Activated naive CD8-positive, alpha-beta T cell treated with anti-CD3 and anti-CD28 coated beads, Interleukin-2, amount 50 U/mL, for 24 hours (primary cell): ENCODE measurements at regions not wholly inside any gene's neighbourhood (a gene's known extent, or its start where the extent isn't known, plus 50 kb on each side); places are given as distances from the start of the nearest gene placed in this dataset.
"Not testable (repeated sequence)": the region's sequence is repeated elsewhere in the genome, so short reads cannot be mapped to it uniquely, and the experiment has no call there.

Source experiments
- ATAC-seq: fragments of 150-1000 bp; cut with Tn5 transposase; one replicate; pipeline ENCODE4 v1.10.0; 2021
- DNase-seq: peaks from one replicate; pipeline ENCODE4 v3.0.0; 2021
- H3K27ac Mint-ChIP-seq: one replicate; pipeline ENCODE4 v1.8.0; 2021; ENCODE audit warnings: mild to moderate bottlenecking, mixed read lengths
- H3K27me3 Mint-ChIP-seq: one replicate; pipeline ENCODE4 v1.8.0; 2021; ENCODE audit warnings: mixed read lengths
- H3K36me3 Mint-ChIP-seq: one replicate; pipeline ENCODE4 v1.8.0; 2021; ENCODE audit warnings: low read depth, mixed read lengths
- H3K4me1 Mint-ChIP-seq: one replicate; pipeline ENCODE4 v1.8.0; 2021; ENCODE audit warnings: mixed read lengths
- H3K4me3 Mint-ChIP-seq: one replicate; pipeline ENCODE4 v1.8.0; 2021; ENCODE audit warnings: mild to moderate bottlenecking, moderate library complexity, mixed read lengths
- H3K9me3 Mint-ChIP-seq: one replicate; pipeline ENCODE4 v1.8.0; 2021; ENCODE audit warnings: mixed read lengths

DNA sequence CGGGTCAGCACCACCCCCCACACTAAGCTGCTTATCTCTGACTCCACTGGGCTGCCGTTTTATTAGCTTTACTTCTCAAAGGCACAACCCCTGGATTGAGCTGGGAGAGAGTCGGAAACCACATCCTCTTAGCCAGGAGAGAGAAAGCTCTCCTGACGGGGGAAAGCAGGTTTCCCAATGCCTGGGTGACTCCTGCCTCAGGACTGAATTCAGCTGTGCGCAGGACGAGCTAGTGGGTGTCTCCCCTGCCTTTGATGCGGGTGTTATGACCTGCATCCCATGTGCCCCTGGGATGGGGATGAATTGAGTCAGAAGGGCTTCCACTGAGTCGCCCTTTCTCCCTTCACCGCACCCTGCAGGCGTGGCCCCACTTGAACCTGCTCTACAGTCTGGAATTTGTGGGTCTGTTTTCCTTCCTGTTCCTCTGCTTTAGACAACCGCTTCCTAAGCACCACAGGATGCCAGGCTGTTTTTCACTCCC lies 819.2 kb upstream of the EEF2KMT start:
- Mint-ChIP-seq H3K4me1 (no peaks in the 10 kb centered on the region), H3K36me3 (no peaks in the 10 kb centered on the region), H3K9me3 (peaks cover 13% of the 10 kb centered on the region), H3K27ac (no peak overlapping the region), H3K27me3 (no peaks in the 10 kb centered on the region), H3K4me3 (no peak overlapping the region)
- ATAC-seq (no peak), DNase-seq (no peak)

DNA sequence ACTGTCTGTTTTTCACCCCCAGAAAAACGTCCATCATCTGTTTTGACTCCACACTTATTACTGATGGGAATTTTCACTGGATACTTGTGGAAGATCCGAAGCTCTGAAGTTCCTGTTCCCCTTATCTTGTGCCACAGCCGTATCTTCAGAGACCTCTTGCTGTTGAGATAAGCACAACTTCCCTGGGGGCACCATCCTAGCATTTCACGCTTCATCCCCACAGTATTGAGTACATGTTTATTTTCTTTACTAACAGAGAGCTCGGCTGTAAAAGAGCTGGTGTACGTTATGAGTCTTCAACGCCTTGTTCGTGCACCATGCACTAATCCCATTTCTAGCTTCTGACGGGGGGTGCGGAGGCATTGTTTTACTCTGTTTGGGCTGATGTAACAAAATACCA lies 813.6 kb upstream of the EEF2KMT start:
- ATAC-seq, result no peak
- peaks cover 9% of the 10 kb centered on the region for H3K9me3 Mint-ChIP-seq
- H3K27ac Mint-ChIP-seq, result no peak overlapping the region
- H3K4me3 Mint-ChIP-seq, result no peak overlapping the region
- DNase-seq, result no peak
- no peaks in the 10 kb centered on the region for H3K36me3 Mint-ChIP-seq
- no peaks in the 10 kb centered on the region for H3K4me1 Mint-ChIP-seq
- H3K27me3 Mint-ChIP-seq, result no peaks in the 10 kb centered on the region

DNA sequence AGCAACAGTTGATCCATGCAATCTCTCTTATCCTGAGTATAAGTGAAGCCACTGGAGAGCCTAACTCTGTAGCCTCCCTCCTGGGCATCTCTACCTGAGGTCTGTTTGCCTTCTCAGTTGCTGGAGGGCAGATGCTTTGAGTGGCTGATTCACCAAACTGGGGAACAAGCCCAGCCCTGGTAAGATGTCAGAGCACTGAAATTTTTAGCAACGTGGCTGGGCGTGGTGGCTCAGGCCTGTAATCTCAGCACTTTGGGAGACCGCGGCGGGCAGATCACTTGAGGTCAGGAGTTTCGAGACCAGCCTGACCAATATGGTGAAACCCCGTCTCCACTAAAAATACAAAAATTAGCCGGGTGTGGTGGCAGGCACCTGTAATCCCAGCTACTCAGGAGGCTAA lies 812.0 kb upstream of the EEF2KMT start:
- ATAC-seq, H3K27me3 Mint-ChIP-seq, H3K4me1 Mint-ChIP-seq, H3K9me3 Mint-ChIP-seq, H3K4me3 Mint-ChIP-seq, H3K36me3 Mint-ChIP-seq, H3K27ac Mint-ChIP-seq, DNase-seq: not testable (repeated sequence)

DNA sequence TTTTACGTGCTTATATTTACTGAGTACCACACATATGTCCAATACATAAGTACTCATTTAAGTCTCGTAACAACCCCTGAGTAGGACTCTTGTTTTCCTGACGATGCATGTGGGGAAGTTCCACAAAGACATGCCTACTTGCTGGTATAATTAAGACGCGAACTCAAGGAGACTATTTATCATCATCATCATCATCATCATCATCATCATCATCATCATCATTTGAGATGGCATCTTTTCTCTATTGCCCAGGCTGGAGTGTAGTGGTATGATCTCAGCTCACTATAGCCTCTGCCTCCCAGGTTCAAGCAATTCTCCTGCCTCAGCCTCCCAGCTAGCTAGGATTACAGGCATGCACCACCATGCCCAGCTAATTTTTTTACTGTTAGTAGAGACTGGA lies 809.9 kb upstream of the EEF2KMT start:
- H3K27me3 Mint-ChIP-seq, result no peaks in the 10 kb centered on the region
- no peak overlapping the region for H3K27ac Mint-ChIP-seq
- peaks cover 4% of the 10 kb centered on the region for H3K9me3 Mint-ChIP-seq
- DNase-seq (no peak), ATAC-seq (no peak)
- H3K36me3 Mint-ChIP-seq, result no peaks in the 10 kb centered on the region
- no peak overlapping the region for H3K4me3 Mint-ChIP-seq
- no peaks in the 10 kb centered on the region for H3K4me1 Mint-ChIP-seq

DNA sequence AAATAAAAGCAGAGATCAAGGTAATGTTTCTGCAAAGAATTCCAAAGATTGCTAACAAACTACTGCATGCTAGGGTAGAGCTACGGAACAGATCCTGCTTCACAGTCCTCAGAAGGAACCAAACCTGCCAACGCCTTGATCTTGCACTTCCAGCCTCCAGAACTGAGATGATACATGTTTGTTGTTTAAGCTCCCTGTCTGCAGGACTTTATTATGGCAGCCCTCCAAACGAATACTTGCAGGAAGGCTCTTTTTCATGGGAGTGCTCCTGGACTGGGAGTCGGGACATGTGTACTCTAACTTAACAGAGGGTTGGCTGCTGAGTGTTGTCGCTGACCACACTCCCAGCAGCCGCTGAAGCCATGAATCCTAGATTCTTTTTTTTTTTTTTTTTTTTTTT lies 808.8 kb upstream of the EEF2KMT start:
- H3K27ac Mint-ChIP-seq, result no peak overlapping the region
- ATAC-seq (no peak), DNase-seq (no peak)
- no peaks in the 10 kb centered on the region for H3K36me3 Mint-ChIP-seq
- H3K9me3 Mint-ChIP-seq, result peaks cover 8% of the 10 kb centered on the region
- no peak overlapping the region for H3K4me3 Mint-ChIP-seq
- no peaks in the 10 kb centered on the region for H3K4me1 Mint-ChIP-seq
- H3K27me3 Mint-ChIP-seq, result no peaks in the 10 kb centered on the region

DNA sequence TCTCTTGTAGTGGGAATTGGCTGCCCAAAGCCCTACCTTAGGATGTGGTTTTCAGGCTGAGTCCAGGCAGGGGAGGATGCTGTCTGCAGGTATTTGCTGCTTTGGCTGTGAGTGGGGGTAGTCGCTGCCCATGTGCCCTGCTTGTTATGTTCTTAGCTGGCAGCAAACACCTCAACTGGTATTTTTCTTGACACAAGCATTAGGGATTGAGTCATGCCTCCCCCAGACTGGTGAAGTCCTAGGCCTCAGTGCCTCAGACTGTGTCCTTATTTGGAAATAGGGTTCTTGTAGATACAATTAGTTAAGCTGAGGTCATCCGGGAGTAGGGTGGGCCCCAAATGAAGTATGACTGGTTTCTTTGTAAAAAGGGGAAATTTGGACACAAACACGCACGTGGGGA lies 808.3 kb upstream of the EEF2KMT start:
- H3K4me1 Mint-ChIP-seq, result no peaks in the 10 kb centered on the region
- H3K4me3 Mint-ChIP-seq, result no peak overlapping the region
- H3K9me3 Mint-ChIP-seq, result peaks cover 8% of the 10 kb centered on the region
- DNase-seq (no peak), ATAC-seq (no peak)
- no peaks in the 10 kb centered on the region for H3K27me3 Mint-ChIP-seq
- no peaks in the 10 kb centered on the region for H3K36me3 Mint-ChIP-seq
- no peak overlapping the region for H3K27ac Mint-ChIP-seq

DNA sequence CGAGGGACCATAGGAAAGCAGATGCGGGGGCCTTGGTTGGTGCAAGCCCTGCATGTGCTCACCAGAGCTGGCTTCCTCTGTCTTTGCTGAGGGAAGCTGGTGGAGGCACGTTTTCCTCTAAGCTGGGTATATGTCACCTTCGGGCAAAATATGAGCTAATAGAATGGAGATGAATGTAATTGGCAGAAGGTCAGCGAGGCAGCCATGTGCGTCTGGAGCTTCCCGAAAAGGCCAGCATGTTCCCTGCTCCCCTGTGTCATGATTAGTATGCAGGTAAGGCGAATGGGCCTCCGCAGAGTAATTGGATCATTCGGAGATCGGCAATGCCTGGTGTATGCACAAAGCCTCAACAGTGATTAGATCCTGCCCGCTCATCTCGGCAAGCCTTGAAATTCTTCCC lies 806.2 kb upstream of the EEF2KMT start:
- H3K27me3 Mint-ChIP-seq, result no peaks in the 10 kb centered on the region
- no peak for ATAC-seq
- H3K9me3 Mint-ChIP-seq, result peaks cover 14% of the 10 kb centered on the region
- H3K4me3 Mint-ChIP-seq, result no peak overlapping the region
- no peak for DNase-seq
- no peak overlapping the region for H3K27ac Mint-ChIP-seq
- H3K36me3 Mint-ChIP-seq, result no peaks in the 10 kb centered on the region
- no peaks in the 10 kb centered on the region for H3K4me1 Mint-ChIP-seq

DNA sequence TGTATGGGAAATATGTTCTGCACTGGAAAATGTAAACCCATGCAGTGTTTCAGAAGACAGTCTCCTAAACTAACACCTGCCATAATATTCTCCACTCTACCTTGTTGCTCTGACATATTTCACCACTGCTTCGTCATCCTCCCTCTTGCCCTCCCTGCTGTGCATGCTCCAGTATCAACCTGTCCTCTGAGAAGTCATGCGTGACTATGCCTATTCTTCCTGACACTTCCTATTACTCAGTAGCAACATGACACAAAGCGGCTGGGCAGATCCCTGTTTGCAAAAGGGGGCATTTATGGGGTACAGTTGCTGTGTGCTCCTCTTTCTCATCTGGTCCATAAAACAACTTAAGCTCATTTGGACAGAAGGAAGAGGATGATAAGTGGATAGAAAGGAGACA lies 805.6 kb upstream of the EEF2KMT start:
- no peaks in the 10 kb centered on the region for H3K36me3 Mint-ChIP-seq
- H3K27ac Mint-ChIP-seq, result no peak overlapping the region
- H3K27me3 Mint-ChIP-seq, result no peaks in the 10 kb centered on the region
- no peak overlapping the region for H3K4me3 Mint-ChIP-seq
- H3K9me3 Mint-ChIP-seq, result peaks cover 17% of the 10 kb centered on the region
- H3K4me1 Mint-ChIP-seq, result no peaks in the 10 kb centered on the region
- no peak for ATAC-seq
- no peak for DNase-seq

DNA sequence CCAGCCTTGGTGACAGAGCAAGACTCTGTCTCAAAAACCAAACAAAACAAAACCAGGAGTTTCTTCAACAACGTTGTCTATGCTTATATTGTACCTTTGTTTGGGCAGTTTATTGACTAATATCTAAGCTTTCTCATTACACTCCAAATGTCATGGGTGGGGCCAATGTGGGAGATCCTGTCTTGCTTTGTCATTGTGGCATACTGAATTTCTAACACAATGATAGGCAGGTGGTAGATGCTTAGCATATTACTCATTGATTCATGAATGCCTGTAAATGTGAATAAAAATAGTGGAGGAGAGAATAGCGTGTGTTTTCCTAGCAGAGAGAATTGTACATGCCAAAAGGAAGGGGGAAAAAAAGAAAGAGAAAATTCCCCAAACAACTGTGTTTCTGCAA lies 802.5 kb upstream of the EEF2KMT start:
- H3K27ac Mint-ChIP-seq, result no peak overlapping the region
- H3K4me1 Mint-ChIP-seq, result no peaks in the 10 kb centered on the region
- no peaks in the 10 kb centered on the region for H3K36me3 Mint-ChIP-seq
- DNase-seq (no peak), ATAC-seq (no peak)
- H3K9me3 Mint-ChIP-seq, result peaks cover 17% of the 10 kb centered on the region
- no peak overlapping the region for H3K4me3 Mint-ChIP-seq
- H3K27me3 Mint-ChIP-seq, result no peaks in the 10 kb centered on the region

DNA sequence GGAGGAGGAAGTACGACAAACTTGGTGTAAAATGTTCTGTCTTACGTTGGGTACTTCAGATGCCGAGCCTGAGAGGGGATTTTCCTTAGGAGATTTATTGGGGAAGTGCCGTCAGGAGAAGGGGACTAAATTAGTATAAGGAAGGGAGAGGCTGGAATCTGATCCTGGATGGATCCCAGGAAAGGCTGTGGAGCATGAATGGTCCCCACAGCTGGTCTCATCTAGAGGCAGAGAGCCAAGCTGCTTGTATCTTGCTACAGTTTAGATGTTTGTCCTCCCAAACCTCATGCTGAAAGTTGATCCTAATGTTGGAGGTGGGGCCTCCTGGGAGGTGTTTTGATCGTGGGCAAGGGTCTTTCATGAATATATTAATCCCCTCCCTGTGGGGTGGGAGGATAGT lies 798.4 kb upstream of the EEF2KMT start:
- Mint-ChIP-seq H3K27me3 (no peaks in the 10 kb centered on the region), H3K36me3 (no peaks in the 10 kb centered on the region), H3K4me1 (no peaks in the 10 kb centered on the region), H3K9me3 (peaks cover 13% of the 10 kb centered on the region), H3K4me3 (no peak overlapping the region), H3K27ac (no peak overlapping the region)
- DNase-seq (no peak), ATAC-seq (no peak)

DNA sequence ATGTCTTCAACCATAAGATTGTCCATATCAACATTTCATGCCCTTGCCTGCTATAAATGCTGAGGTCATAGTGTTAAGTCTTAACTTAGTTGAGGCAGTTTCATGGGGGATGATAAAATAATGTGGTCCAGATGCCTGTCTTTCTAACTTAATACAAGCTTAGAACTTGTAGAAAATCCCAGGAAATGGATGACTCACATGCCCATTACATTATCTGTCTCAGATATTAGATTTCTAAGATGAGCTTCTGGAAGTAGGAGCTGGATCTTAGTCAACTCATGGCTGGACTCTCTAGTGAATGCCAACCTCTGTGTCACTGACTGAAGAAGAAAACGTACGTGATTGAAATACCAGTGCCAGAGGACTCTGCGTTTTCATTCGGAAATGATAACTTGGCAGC lies 797.5 kb upstream of the EEF2KMT start:
- DNase-seq (no peak), ATAC-seq (no peak)
- H3K4me3 Mint-ChIP-seq, result no peak overlapping the region
- H3K36me3 Mint-ChIP-seq, result no peaks in the 10 kb centered on the region
- no peaks in the 10 kb centered on the region for H3K27me3 Mint-ChIP-seq
- H3K9me3 Mint-ChIP-seq, result peaks cover 9% of the 10 kb centered on the region
- H3K4me1 Mint-ChIP-seq, result no peaks in the 10 kb centered on the region
- no peak overlapping the region for H3K27ac Mint-ChIP-seq

DNA sequence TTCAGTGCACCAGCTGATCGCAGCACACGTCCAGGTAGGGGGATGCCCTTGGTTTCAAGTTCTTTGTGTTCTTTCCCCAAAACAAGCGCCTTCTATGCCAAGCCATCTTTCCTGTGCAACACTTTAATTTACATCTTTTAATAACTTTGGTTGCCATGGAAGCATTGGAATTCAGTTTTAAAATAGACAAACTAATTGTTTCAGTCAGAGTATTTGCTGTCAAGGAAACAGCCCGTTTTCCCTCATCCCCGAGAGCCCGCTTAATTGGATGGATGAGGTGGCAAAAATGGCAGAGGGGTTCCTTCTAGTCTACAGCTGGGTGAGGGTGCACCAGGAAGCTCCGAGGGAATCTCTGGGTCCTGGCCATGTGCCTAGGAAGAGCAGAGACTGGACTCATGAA lies 793.7 kb upstream of the EEF2KMT start:
- no peaks in the 10 kb centered on the region for H3K36me3 Mint-ChIP-seq
- H3K9me3 Mint-ChIP-seq, result peaks cover 12% of the 10 kb centered on the region
- ATAC-seq (no peak), DNase-seq (no peak)
- no peak overlapping the region for H3K27ac Mint-ChIP-seq
- H3K4me1 Mint-ChIP-seq, result no peaks in the 10 kb centered on the region
- H3K27me3 Mint-ChIP-seq, result no peaks in the 10 kb centered on the region
- H3K4me3 Mint-ChIP-seq, result no peak overlapping the region

DNA sequence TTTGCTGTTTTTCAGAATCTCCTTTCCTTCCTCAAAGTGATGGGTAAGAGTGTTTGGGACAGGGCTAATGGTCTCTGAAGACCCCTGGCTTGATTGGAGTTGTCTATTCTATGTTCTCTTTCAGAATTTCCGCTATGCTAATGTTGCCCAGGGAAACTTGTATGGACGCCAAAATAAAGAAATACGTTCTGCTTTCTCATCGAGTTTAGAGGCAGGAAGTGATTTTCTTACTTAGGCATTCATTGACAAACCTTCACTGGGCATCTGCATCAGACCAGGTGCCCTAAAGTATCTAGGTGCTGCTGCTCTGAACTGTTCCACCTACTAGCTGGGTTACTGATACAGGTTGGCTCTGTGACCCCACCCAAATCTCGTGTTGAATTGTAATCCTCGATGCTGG lies 787.9 kb upstream of the EEF2KMT start:
- Mint-ChIP-seq H3K27me3 (no peaks in the 10 kb centered on the region), H3K4me3 (no peak overlapping the region), H3K27ac (no peak overlapping the region), H3K36me3 (no peaks in the 10 kb centered on the region), H3K4me1 (no peaks in the 10 kb centered on the region), H3K9me3 (peaks cover 9% of the 10 kb centered on the region)
- ATAC-seq, result no peak
- DNase-seq, result no peak

DNA sequence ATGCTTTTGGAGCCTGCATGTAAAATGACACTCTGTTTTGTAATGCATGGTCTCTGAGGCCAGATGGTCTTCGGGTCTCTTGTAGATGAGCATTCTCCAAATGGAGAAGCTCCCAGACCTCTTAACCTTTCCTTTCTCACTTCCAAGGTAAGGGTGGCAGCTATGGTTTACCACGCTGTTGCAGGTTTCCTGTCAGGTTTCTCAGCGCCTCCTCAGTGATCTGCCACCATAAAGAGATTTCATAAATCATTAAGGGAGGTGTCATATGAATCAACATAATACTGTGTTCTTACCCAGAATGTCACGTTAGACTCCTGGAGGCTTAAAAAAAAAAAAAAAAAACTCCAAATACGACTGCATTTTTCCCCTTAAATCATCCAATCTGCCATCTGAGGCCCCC lies 787.4 kb upstream of the EEF2KMT start:
- DNase-seq (no peak), ATAC-seq (no peak)
- H3K27ac Mint-ChIP-seq, result no peak overlapping the region
- no peaks in the 10 kb centered on the region for H3K36me3 Mint-ChIP-seq
- H3K4me3 Mint-ChIP-seq, result no peak overlapping the region
- H3K27me3 Mint-ChIP-seq, result no peaks in the 10 kb centered on the region
- no peaks in the 10 kb centered on the region for H3K4me1 Mint-ChIP-seq
- H3K9me3 Mint-ChIP-seq, result peaks cover 9% of the 10 kb centered on the region

DNA sequence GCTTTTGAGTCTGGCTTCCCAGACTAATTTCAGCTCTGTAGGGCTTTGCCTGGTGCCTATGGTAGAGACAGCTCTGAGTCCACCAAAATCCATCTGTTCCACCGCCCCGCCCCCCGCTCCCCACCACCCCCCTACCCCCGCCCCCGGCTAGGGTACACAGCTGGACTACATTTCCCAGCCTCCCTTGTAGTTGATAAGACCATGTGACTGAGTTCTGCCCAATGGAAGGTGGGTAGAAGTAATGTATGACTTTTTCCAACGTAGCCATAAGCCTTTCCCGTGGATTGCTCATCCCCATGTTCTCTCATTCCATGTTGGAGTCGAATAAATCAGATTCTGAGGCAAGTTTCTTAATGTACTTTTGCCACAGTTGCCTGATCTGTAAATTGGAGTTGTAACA lies 786.7 kb upstream of the EEF2KMT start:
- H3K4me1 Mint-ChIP-seq, result no peaks in the 10 kb centered on the region
- H3K27ac Mint-ChIP-seq, result no peak overlapping the region
- H3K36me3 Mint-ChIP-seq, result no peaks in the 10 kb centered on the region
- no peak for ATAC-seq
- no peak for DNase-seq
- H3K27me3 Mint-ChIP-seq, result no peaks in the 10 kb centered on the region
- peaks cover 8% of the 10 kb centered on the region for H3K9me3 Mint-ChIP-seq
- H3K4me3 Mint-ChIP-seq, result no peak overlapping the region

DNA sequence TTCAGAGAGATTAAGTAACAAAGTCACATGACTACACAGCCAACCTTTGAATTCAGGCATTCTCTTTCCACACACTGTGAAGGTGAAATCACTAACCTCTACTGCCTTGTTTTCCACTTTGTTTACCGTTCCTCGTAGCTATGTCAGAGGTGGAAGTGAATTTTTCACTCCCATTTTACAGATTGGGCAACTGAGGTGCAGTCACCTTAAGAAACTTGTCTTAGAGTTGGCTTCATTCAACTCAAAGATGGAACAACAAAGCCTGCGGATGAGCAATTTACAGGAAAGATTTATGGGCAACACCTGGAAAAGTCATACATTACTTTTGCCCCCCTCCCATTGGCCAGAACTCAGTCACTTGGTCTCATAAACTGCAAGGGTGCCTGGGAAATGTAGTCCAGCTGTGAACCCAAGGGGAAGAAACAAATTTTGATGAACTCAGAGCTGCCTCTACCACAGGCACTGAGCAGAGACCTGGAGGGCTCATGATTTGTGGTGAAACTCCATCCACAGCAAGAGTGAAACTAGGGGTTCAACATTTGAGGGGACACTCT lies 784.6 kb upstream of the EEF2KMT start:
- Mint-ChIP-seq H3K27me3 (no peaks in the 10 kb centered on the region), H3K4me1 (no peaks in the 10 kb centered on the region), H3K27ac (no peak overlapping the region), H3K4me3 (no peak overlapping the region), H3K36me3 (no peaks in the 10 kb centered on the region), H3K9me3 (no peaks in the 10 kb centered on the region)
- no peak for ATAC-seq
- DNase-seq, result no peak
